HG03432 (cell line): ENCODE measurements at regions not wholly inside any gene's neighbourhood (a gene's known extent, or its start where the extent isn't known, plus 50 kb on each side); places are given as distances from the start of the nearest gene placed in this dataset.
A peak's percentile ranks its signal among the peaks of the same experiment; 100 is the strongest.

Experiments
- ATAC-seq: cut with Tn5 transposase; IDR thresholded peaks from one replicate; pipeline ENCODE4 v1.9.1; 2021; ENCODE audit warnings: mild to moderate bottlenecking, moderate library complexity; ENCODE audit not compliant: unreplicated experiment

GRCh38 chr3:459311-459670 lies 262.7 kb downstream of the CHL1 start:
- no peak for ATAC-seq

- ATAC-seq: no peak
Measured at GRCh38 chr3:461006-461405, 264.4 kb downstream of the CHL1 start.

- ATAC-seq: no peak
Measured at GRCh38 chr3:462851-463250, 266.3 kb downstream of the CHL1 start.

- peak; percentile 97 for ATAC-seq
Measured at GRCh38 chr3:463252-464192, 267.0 kb downstream of the CHL1 start.

GRCh38 chr3:464255-464654 lies 267.7 kb downstream of the CHL1 start:
- ATAC-seq: peak; percentile 37

GRCh38 chr3:468172-468571 lies 271.6 kb downstream of the CHL1 start:
- peak; percentile 29 for ATAC-seq

GRCh38 chr3:473033-473800 lies 276.7 kb downstream of the CHL1 start:
- no peak for ATAC-seq

- ATAC-seq: no peak
Measured at GRCh38 chr3:474828-475227, 278.3 kb downstream of the CHL1 start.

GRCh38 chr3:480070-480469 lies 283.5 kb downstream of the CHL1 start:
- peak; percentile 79 for ATAC-seq

GRCh38 chr3:481111-481510 lies 284.5 kb downstream of the CHL1 start:
- ATAC-seq: no peak

GRCh38 chr3:481680-482079 lies 285.1 kb downstream of the CHL1 start:
- ATAC-seq: peak; percentile 55

- no peak for ATAC-seq
Measured at GRCh38 chr3:482479-482878, 285.9 kb downstream of the CHL1 start.

- ATAC-seq: no peak
Measured at GRCh38 chr3:484341-484740, 287.8 kb downstream of the CHL1 start.

- no peak for ATAC-seq
Measured at GRCh38 chr3:487614-488013, 291.1 kb downstream of the CHL1 start.

GRCh38 chr3:492586-493316 lies 296.2 kb downstream of the CHL1 start:
- ATAC-seq: peak; percentile 67

- ATAC-seq: no peak
Measured at GRCh38 chr3:494190-494589, 297.6 kb downstream of the CHL1 start.

GRCh38 chr3:498487-498886 lies 301.9 kb downstream of the CHL1 start:
- no peak for ATAC-seq

- ATAC-seq: no peak
Measured at GRCh38 chr3:499001-499761, 302.6 kb downstream of the CHL1 start.

GRCh38 chr3:502486-502885 lies 305.9 kb downstream of the CHL1 start:
- no peak for ATAC-seq

GRCh38 chr3:513301-513700 lies 316.7 kb downstream of the CHL1 start:
- no peak for ATAC-seq

GRCh38 chr3:514192-514591 lies 317.6 kb downstream of the CHL1 start:
- no peak for ATAC-seq
